ENCODE measurements at regions not wholly inside any gene's neighbourhood (a gene's known extent, or its start where the extent isn't known, plus 50 kb on each side); places are given as distances from the start of the nearest gene placed in this dataset.

DNA sequence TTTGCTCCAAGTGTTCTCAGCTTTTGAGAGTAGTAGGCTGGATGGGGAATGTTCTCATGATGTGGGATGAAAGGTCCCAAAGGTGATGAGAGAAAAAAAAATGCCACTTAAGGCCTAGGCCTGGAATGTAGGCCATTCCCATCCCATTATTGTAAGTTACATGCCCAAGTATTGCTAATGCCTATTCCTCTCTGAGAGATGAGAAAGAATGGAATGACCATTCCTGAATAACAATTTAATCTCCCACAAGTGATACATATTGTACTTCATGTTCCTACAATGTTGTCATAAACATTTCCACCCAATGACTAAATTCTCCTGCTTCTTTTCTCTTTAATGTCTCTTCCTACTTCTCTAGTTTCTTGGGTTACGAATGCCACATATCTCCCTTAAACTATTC, 102.8 kb upstream of the KCNJ16 start:
- CTCF ChIA-PET = no interaction called here
- no peak overlapping the region for H2AFZ ChIP-seq (ENCODE audit: low read depth)
- peaks cover 4% of the 10 kb centered on the region; the same call in 1 of the 2 replicates for H3K9me3 ChIP-seq
- H3K36me3 ChIP-seq (replicated peaks in 1 of 2; ENCODE audit: control insufficient read depth in 1 of 2, insufficient read depth in 2 of 2, low read length in 1 of 2) = no peaks in the 10 kb centered on the region
- H3F3A ChIP-seq (replicated peaks; ENCODE audit: insufficient read depth) = peaks cover 3% of the 10 kb centered on the region
- no peaks in the 10 kb centered on the region for H3K27me3 ChIP-seq (ENCODE audit: insufficient read depth)
- H3K27ac ChIP-seq (ENCODE audit: low read depth in 2 of 2, low read length in 1 of 2) = no peak overlapping the region
- POLR2A ChIA-PET = no interaction called here
- H3K79me2 ChIP-seq (ENCODE audit: insufficient read depth) = no peaks in the 10 kb centered on the region
- H4K20me1 ChIP-seq (ENCODE audit: insufficient read depth) = no peaks in the 10 kb centered on the region
- H3K4me1 ChIP-seq (ENCODE audit: control insufficient read depth in 1 of 2, insufficient read depth in 2 of 2, low read depth in 1 of 2, low read length in 1 of 2) = no peaks in the 10 kb centered on the region
- H3K9me2 ChIP-seq = no peaks in the 10 kb centered on the region
- no peak for TF ChIP-seq TEAD4 (IDR thresholded peaks at IDR 0.05; ENCODE audit: borderline replicate concordance, insufficient read depth)
- TF ChIP-seq GATA2 (CRISPR knock-in tag; IDR thresholded peaks at IDR 0.05) = no peak
- no peak for TF ChIP-seq RXRA (IDR thresholded peaks at IDR 0.05; ENCODE audit: borderline replicate concordance, low read depth)
- TF ChIP-seq RCOR1 (IDR thresholded peaks at IDR 0.05; ENCODE audit: low read length) = no peak
- no peak for TF ChIP-seq POLR2AphosphoS5 (IDR thresholded peaks at IDR 0.05; ENCODE audit: low read depth, low read length)
- TF ChIP-seq ELF1 (IDR thresholded peaks at IDR 0.05) = no peak
- TF ChIP-seq FOXM1 (IDR thresholded peaks at IDR 0.05; ENCODE audit: low read depth) = no peak
- TF ChIP-seq, protein P1, sequence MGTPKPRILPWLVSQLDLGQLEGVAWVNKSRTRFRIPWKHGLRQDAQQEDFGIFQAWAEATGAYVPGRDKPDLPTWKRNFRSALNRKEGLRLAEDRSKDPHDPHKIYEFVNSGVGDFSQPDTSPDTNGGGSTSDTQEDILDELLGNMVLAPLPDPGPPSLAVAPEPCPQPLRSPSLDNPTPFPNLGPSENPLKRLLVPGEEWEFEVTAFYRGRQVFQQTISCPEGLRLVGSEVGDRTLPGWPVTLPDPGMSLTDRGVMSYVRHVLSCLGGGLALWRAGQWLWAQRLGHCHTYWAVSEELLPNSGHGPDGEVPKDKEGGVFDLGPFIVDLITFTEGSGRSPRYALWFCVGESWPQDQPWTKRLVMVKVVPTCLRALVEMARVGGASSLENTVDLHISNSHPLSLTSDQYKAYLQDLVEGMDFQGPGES (IDR thresholded peaks at IDR 0.05; ENCODE audit: low read depth, low read length) = no peak
- TF ChIP-seq USF2 (IDR thresholded peaks at IDR 0.05; ENCODE audit: borderline replicate concordance, low read depth, low read length) = no peak
- no peak for TF ChIP-seq SIN3A (IDR thresholded peaks at IDR 0.05; ENCODE audit: borderline replicate concordance, low read depth, low read length)
- TF ChIP-seq, protein P2, sequence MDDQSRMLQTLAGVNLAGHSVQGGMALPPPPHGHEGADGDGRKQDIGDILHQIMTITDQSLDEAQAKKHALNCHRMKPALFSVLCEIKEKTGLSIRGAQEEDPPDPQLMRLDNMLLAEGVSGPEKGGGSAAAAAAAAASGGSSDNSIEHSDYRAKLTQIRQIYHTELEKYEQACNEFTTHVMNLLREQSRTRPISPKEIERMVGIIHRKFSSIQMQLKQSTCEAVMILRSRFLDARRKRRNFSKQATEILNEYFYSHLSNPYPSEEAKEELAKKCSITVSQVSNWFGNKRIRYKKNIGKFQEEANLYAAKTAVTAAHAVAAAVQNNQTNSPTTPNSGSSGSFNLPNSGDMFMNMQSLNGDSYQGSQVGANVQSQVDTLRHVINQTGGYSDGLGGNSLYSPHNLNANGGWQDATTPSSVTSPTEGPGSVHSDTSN (IDR thresholded peaks at IDR 0.05) = no peak
- no peak for TF ChIP-seq NRF1 (IDR thresholded peaks at IDR 0.05; ENCODE audit: low read depth, low read length)
- no peak for TF ChIP-seq SMC3 (IDR thresholded peaks at IDR 0.05; ENCODE audit: low read depth, low read length)
- no peak for TF ChIP-seq RAD21 (IDR thresholded peaks at IDR 0.05; ENCODE audit: low read length)
- no peak for TF ChIP-seq ZBTB33 (IDR thresholded peaks at IDR 0.05; ENCODE audit: borderline replicate concordance, low read depth)
- no peak for TF ChIP-seq EP300 (IDR thresholded peaks at IDR 0.05; ENCODE audit: borderline replicate concordance in 1 of 2, low read depth in 1 of 2, low read length in 1 of 2)
- no peak for TF ChIP-seq USF1 (IDR thresholded peaks at IDR 0.05; ENCODE audit: borderline replicate concordance, low read depth)
- H3K4me3 ChIP-seq (ENCODE audit: low read depth in 2 of 2, low read length in 1 of 2) = no peak overlapping the region
- H3K9ac ChIP-seq = no peak overlapping the region
- H3K4me2 ChIP-seq = no peak overlapping the region
- DNase-seq = no peak
- WGBS (ENCODE audit: low lambda C conversion rate) = 75% methylated on average over 1 of the region's 1 CpG

Data from SK-N-SH (cell line).